CD8-positive, alpha-beta memory T cell (primary cell): ENCODE measurements at regions not wholly inside any gene's neighbourhood (a gene's known extent, or its start where the extent isn't known, plus 50 kb on each side); places are given as distances from the start of the nearest gene placed in this dataset.

Source experiments
- CTCF ChIA-PET: fragments of 350-600 bp; sonication (Branson Sonifier 250); formaldehyde crosslinking; loops from one replicate; lab custom pipeline; 2021; ENCODE audit warnings: antibody characterized with exemption; lab: Charles Lee
- POLR2A ChIA-PET: fragments of 350-600 bp; sonication (Branson Sonifier 250); formaldehyde crosslinking; loops from one replicate; lab custom pipeline; 2021; ENCODE audit warnings: antibody characterized with exemption; lab: Charles Lee
- DNase-seq, 5 donors: peaks; one replicate each; pipeline versions ENCODE4 v3.0.0 to v3.0.0-alpha.2; 2020 to 2022; ENCODE audit warnings: mixed read lengths in 1 of 5
- H3K27ac ChIP-seq: one replicate; pipeline ENCODE4 v1.7.0; 2013; ENCODE audit warnings: low read depth, mild to moderate bottlenecking, low read length, moderate library complexity
- H3K27me3 ChIP-seq: 2 replicates; pipeline ENCODE4 v1.7.0; 2013; ENCODE audit warnings: low read length, mild to moderate bottlenecking; ENCODE audit not compliant: insufficient read depth, poor library complexity, severe bottlenecking
- H3K36me3 ChIP-seq: 2 replicates; pipeline ENCODE4 v1.7.0; 2013; ENCODE audit warnings: mild to moderate bottlenecking, low read length, moderate library complexity; ENCODE audit not compliant: insufficient read depth
- H3K4me1 ChIP-seq: 2 replicates; pipeline ENCODE4 v1.7.0; 2013; ENCODE audit warnings: mild to moderate bottlenecking, low read length, moderate library complexity; ENCODE audit not compliant: insufficient read depth
- H3K4me3 ChIP-seq: 2 replicates; pipeline ENCODE4 v1.7.0; 2013; ENCODE audit warnings: mild to moderate bottlenecking, low read length
- H3K9me3 ChIP-seq: 2 replicates; pipeline ENCODE4 v1.7.0; 2013; ENCODE audit warnings: mild to moderate bottlenecking, low read length
- H3K27ac Mint-ChIP-seq, 8 donors: one replicate each; pipeline ENCODE4 v1.8.0; 2020 to 2021; ENCODE audit warnings: mixed read lengths in 8 of 8, mild to moderate bottlenecking in 6 of 8, inconsistent platforms in 3 of 8, moderate library complexity in 3 of 8
- H3K27me3 Mint-ChIP-seq, 2 donors: one replicate each; pipeline ENCODE4 v1.8.0; 2020 to 2021; ENCODE audit warnings: mixed read lengths in 2 of 2, mild to moderate bottlenecking in 1 of 2, moderate library complexity in 1 of 2
- H3K36me3 Mint-ChIP-seq, 3 donors: one replicate each; pipeline ENCODE4 v1.8.0; 2020 to 2021; ENCODE audit warnings: mixed read lengths in 3 of 3, inconsistent platforms in 1 of 3, mild to moderate bottlenecking in 1 of 3
- H3K4me1 Mint-ChIP-seq, 3 donors: one replicate each; pipeline ENCODE4 v1.8.0; 2020 to 2021; ENCODE audit warnings: mixed read lengths in 3 of 3, inconsistent platforms in 1 of 3, mild to moderate bottlenecking in 1 of 3
- H3K4me3 Mint-ChIP-seq, 7 donors: one replicate each; pipeline ENCODE4 v1.8.0; 2020 to 2021; ENCODE audit warnings: mixed read lengths in 7 of 7, mild to moderate bottlenecking in 6 of 7, moderate library complexity in 4 of 7, inconsistent platforms in 2 of 7
- H3K9me3 Mint-ChIP-seq, 5 donors: one replicate each; pipeline ENCODE4 v1.8.0; 2020 to 2022; ENCODE audit warnings: mixed read lengths in 5 of 5, mild to moderate bottlenecking in 3 of 5, moderate library complexity in 2 of 5, inconsistent platforms in 1 of 5

- POLR2A ChIA-PET, result no interaction called here
- Mint-ChIP-seq H3K4me3 (no peak overlapping the region), H3K9me3 (peaks cover 0 to 3% (median 0%) of the 10 kb centered on the region in 5 donors), H3K36me3 (no peaks in the 10 kb centered on the region), H3K27me3 (peaks cover 5 to 7% of the 10 kb centered on the region in 2 donors), H3K27ac (no peak overlapping the region), H3K4me1 (no peaks in the 10 kb centered on the region)
- no peaks in the 10 kb centered on the region for H3K36me3 ChIP-seq
- no peak overlapping the region for H3K27ac ChIP-seq
- no peaks in the 10 kb centered on the region for H3K4me1 ChIP-seq
- no peak overlapping the region for H3K4me3 ChIP-seq
- CTCF ChIA-PET, result no interaction called here
- H3K27me3 ChIP-seq, result no peaks in the 10 kb centered on the region
- H3K9me3 ChIP-seq, result no peaks in the 10 kb centered on the region
- DNase-seq, result no peak
Measured at GRCh38 chr5:52517667-52518066, 270.0 kb upstream of the ITGA1 start.

- Mint-ChIP-seq H3K4me3 (no peak overlapping the region), H3K27ac (no peak overlapping the region), H3K4me1 (no peaks in the 10 kb centered on the region), H3K27me3 (peaks cover 5 to 6% of the 10 kb centered on the region in 2 donors), H3K9me3 (peaks cover 0 to 2% (median 0%) of the 10 kb centered on the region in 5 donors), H3K36me3 (no peaks in the 10 kb centered on the region)
- H3K4me1 ChIP-seq, result no peaks in the 10 kb centered on the region
- H3K27me3 ChIP-seq, result no peaks in the 10 kb centered on the region
- ChIA-PET POLR2A (no interaction called here), CTCF (no interaction called here)
- DNase-seq, result no peak
- no peaks in the 10 kb centered on the region for H3K9me3 ChIP-seq
- H3K4me3 ChIP-seq, result no peak overlapping the region
- no peak overlapping the region for H3K27ac ChIP-seq
- no peaks in the 10 kb centered on the region for H3K36me3 ChIP-seq
Measured at GRCh38 chr5:52520171-52520570, 267.5 kb upstream of the ITGA1 start.

GRCh38 chr5:52521236-52521635 lies 266.5 kb upstream of the ITGA1 start:
- no peaks in the 10 kb centered on the region for H3K36me3 Mint-ChIP-seq
- H3K9me3 Mint-ChIP-seq, result peaks cover 0 to 1% (median 0%) of the 10 kb centered on the region in 5 donors
- no peaks in the 10 kb centered on the region for H3K27me3 ChIP-seq
- H3K27ac ChIP-seq, result no peak overlapping the region
- ChIA-PET CTCF (no interaction called here), POLR2A (no interaction called here)
- no peaks in the 10 kb centered on the region for H3K4me1 ChIP-seq
- H3K9me3 ChIP-seq, result no peaks in the 10 kb centered on the region
- no peak for DNase-seq
- H3K27me3 Mint-ChIP-seq, result peaks cover 2 to 9% of the 10 kb centered on the region in 2 donors
- no peaks in the 10 kb centered on the region for H3K4me1 Mint-ChIP-seq
- H3K27ac Mint-ChIP-seq, result no peak overlapping the region
- no peak overlapping the region for H3K4me3 ChIP-seq
- no peak overlapping the region for H3K4me3 Mint-ChIP-seq
- H3K36me3 ChIP-seq, result no peaks in the 10 kb centered on the region

- H3K4me3 Mint-ChIP-seq, result no peak overlapping the region
- CTCF ChIA-PET, result no interaction called here
Measured at GRCh38 chr5:52523701-52524100, 264.0 kb upstream of the ITGA1 start.

GRCh38 chr5:52531105-52531504 lies 256.6 kb upstream of the ITGA1 start:
- POLR2A ChIA-PET, result no interaction called here
- H3K4me1 Mint-ChIP-seq, result no peaks in the 10 kb centered on the region
- Histone ChIP-seq H3K36me3 (no peaks in the 10 kb centered on the region), H3K4me3 (no peak overlapping the region), H3K9me3 (no peaks in the 10 kb centered on the region), H3K4me1 (no peaks in the 10 kb centered on the region), H3K27ac (no peak overlapping the region), H3K27me3 (no peaks in the 10 kb centered on the region)
- H3K27ac Mint-ChIP-seq, result no peak overlapping the region
- DNase-seq, result no peak
- CTCF ChIA-PET, result no interaction called here
- peaks cover 3 to 27% (median 8%) of the 10 kb centered on the region in 5 donors for H3K9me3 Mint-ChIP-seq
- H3K36me3 Mint-ChIP-seq, result no peaks in the 10 kb centered on the region
- H3K4me3 Mint-ChIP-seq, result no peak overlapping the region
- peaks cover 4 to 5% of the 10 kb centered on the region in 2 donors for H3K27me3 Mint-ChIP-seq

More at GRCh38 chr5:52523701-52524100, 264.0 kb upstream of the ITGA1 start:
- no peaks in the 10 kb centered on the region for H3K9me3 ChIP-seq
- no peaks in the 10 kb centered on the region for H3K27me3 ChIP-seq
- Mint-ChIP-seq H3K36me3 (no peaks in the 10 kb centered on the region), H3K9me3 (peaks cover 0 to 5% (median 0%) of the 10 kb centered on the region in 5 donors), H3K27me3 (peaks cover 0 to 9% of the 10 kb centered on the region in 2 donors), H3K4me1 (no peaks in the 10 kb centered on the region), H3K27ac (no peak overlapping the region)
- no peaks in the 10 kb centered on the region for H3K4me1 ChIP-seq
- no peaks in the 10 kb centered on the region for H3K36me3 ChIP-seq
- no peak for DNase-seq
- no peak overlapping the region for H3K4me3 ChIP-seq
- no peak overlapping the region for H3K27ac ChIP-seq
- POLR2A ChIA-PET, result no interaction called here

GRCh38 chr5:52543594-52543993 lies 244.1 kb upstream of the ITGA1 start:
- H3K9me3 Mint-ChIP-seq, result no peaks in the 10 kb centered on the region
- H3K4me1 ChIP-seq, result no peaks in the 10 kb centered on the region
- no peaks in the 10 kb centered on the region for H3K4me1 Mint-ChIP-seq
- no peak overlapping the region for H3K4me3 ChIP-seq
- no peaks in the 10 kb centered on the region for H3K36me3 Mint-ChIP-seq
- H3K27me3 Mint-ChIP-seq, result peaks cover 0 to 3% of the 10 kb centered on the region in 2 donors
- no peak for DNase-seq
- ChIA-PET POLR2A (no interaction called here), CTCF (no interaction called here)
- H3K9me3 ChIP-seq, result no peaks in the 10 kb centered on the region
- no peaks in the 10 kb centered on the region for H3K27me3 ChIP-seq
- no peaks in the 10 kb centered on the region for H3K36me3 ChIP-seq
- no peak overlapping the region for H3K4me3 Mint-ChIP-seq
- no peak overlapping the region for H3K27ac ChIP-seq
- no peak overlapping the region for H3K27ac Mint-ChIP-seq

- no peaks in the 10 kb centered on the region for H3K36me3 Mint-ChIP-seq
Measured at GRCh38 chr5:52544738-52545137, 243.0 kb upstream of the ITGA1 start.

GRCh38 chr5:52554293-52554692 lies 233.4 kb upstream of the ITGA1 start:
- POLR2A ChIA-PET, result no interaction called here
- Histone ChIP-seq H3K27me3 (no peaks in the 10 kb centered on the region), H3K4me3 (no peak overlapping the region), H3K27ac (no peak overlapping the region), H3K9me3 (no peaks in the 10 kb centered on the region), H3K36me3 (no peaks in the 10 kb centered on the region), H3K4me1 (no peaks in the 10 kb centered on the region)
- no peak overlapping the region for H3K27ac Mint-ChIP-seq
- no peaks in the 10 kb centered on the region for H3K9me3 Mint-ChIP-seq
- H3K36me3 Mint-ChIP-seq, result no peaks in the 10 kb centered on the region
- CTCF ChIA-PET, result no interaction called here
- H3K4me1 Mint-ChIP-seq, result no peaks in the 10 kb centered on the region
- no peak overlapping the region for H3K4me3 Mint-ChIP-seq
- DNase-seq, result no peak
- peaks cover 4 to 9% of the 10 kb centered on the region in 2 donors for H3K27me3 Mint-ChIP-seq

More at GRCh38 chr5:52544738-52545137, 243.0 kb upstream of the ITGA1 start:
- H3K27me3 ChIP-seq, result no peaks in the 10 kb centered on the region
- Mint-ChIP-seq H3K4me3 (no peak overlapping the region), H3K9me3 (no peaks in the 10 kb centered on the region), H3K4me1 (no peaks in the 10 kb centered on the region), H3K27ac (no peak overlapping the region), H3K27me3 (peaks cover 0 to 7% of the 10 kb centered on the region in 2 donors)
- no peaks in the 10 kb centered on the region for H3K4me1 ChIP-seq
- DNase-seq, result no peak
- H3K9me3 ChIP-seq, result no peaks in the 10 kb centered on the region
- no peaks in the 10 kb centered on the region for H3K36me3 ChIP-seq
- H3K27ac ChIP-seq, result no peak overlapping the region
- no peak overlapping the region for H3K4me3 ChIP-seq
- CTCF ChIA-PET, result no interaction called here
- POLR2A ChIA-PET, result no interaction called here

- POLR2A ChIA-PET, result no interaction called here
- no peak for DNase-seq
- H3K27me3 Mint-ChIP-seq, result peaks cover 6 to 19% of the 10 kb centered on the region in 2 donors
- H3K27me3 ChIP-seq, result no peaks in the 10 kb centered on the region
- H3K9me3 ChIP-seq, result no peaks in the 10 kb centered on the region
- H3K36me3 Mint-ChIP-seq, result no peaks in the 10 kb centered on the region
- no peaks in the 10 kb centered on the region for H3K36me3 ChIP-seq
- no peak overlapping the region for H3K27ac ChIP-seq
- H3K4me1 ChIP-seq, result no peaks in the 10 kb centered on the region
- no peak overlapping the region for H3K4me3 ChIP-seq
- CTCF ChIA-PET, result no interaction called here
- no peaks in the 10 kb centered on the region for H3K4me1 Mint-ChIP-seq
- no peak overlapping the region for H3K27ac Mint-ChIP-seq
- no peak overlapping the region for H3K4me3 Mint-ChIP-seq
- H3K9me3 Mint-ChIP-seq, result no peaks in the 10 kb centered on the region
Measured at GRCh38 chr5:52560366-52560765, 227.3 kb upstream of the ITGA1 start.
